NCI-H1436 treated with DMSO at 0.1 percent for 48 hours (cell line): ENCODE measurements at regions not wholly inside any gene's neighbourhood (a gene's known extent, or its start where the extent isn't known, plus 50 kb on each side); places are given as distances from the start of the nearest gene placed in this dataset.
"Not testable (repeated sequence)": the region's sequence is repeated elsewhere in the genome, so short reads cannot be mapped to it uniquely, and the experiment has no call there.

Experiments
- DNase-seq: peaks from one replicate; lab custom pipeline; 2025; lab: John Stamatoyannopoulos, UW

DNA sequence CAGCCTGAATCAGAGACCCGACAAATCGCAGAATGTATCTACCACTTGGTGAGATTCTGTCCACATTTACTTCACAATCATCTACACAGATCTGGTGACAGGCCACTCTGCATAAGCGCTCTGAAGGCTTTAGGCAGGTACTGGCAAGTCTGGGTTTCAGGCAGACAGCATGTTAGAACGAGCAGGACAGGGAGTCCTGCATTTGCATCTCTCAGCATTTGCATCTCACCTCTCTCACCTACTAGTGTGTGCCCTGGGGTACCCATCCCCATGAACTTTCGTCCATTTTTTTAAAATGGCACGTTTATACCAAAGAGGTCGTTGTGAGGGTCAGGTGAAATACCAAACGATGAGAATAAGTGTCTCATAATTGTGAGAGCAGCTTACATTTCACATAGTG, 108.2 kb downstream of the SPATA31A1 start:
- DNase-seq = not testable (repeated sequence)

DNA sequence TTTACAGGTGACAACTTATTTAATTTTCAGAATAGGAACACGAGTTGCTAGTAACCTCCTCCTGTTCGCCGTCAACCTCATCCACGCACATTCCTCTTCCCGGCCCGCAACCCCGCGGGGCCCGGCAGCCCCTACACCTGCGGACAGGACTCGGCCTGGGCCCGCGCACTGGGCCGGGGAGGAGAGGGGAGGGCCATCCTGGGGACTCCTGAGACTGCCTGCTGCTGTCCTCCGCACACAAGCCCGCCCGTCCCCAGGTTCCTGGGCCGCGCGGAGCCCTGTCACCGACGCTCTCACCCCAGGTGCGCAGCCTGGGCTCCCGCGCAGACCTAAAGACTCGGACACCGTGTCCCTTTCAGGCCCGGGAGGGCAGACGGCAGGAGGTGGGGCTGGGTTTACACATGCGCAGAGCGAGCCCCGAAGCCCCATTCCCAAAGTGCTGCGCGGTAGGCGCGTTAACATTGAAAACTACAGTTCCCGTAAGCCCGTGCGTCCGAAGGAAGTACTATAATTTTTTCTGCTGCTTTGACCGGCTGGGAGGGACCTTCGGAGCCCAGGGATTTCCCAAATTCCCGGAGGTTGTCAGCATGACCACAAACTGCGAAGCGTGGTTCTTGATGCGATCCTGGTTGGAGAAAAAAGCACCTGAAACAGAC, 108.8 kb downstream of the SPATA31A1 start:
- DNase-seq = peak; percentile 36

DNA sequence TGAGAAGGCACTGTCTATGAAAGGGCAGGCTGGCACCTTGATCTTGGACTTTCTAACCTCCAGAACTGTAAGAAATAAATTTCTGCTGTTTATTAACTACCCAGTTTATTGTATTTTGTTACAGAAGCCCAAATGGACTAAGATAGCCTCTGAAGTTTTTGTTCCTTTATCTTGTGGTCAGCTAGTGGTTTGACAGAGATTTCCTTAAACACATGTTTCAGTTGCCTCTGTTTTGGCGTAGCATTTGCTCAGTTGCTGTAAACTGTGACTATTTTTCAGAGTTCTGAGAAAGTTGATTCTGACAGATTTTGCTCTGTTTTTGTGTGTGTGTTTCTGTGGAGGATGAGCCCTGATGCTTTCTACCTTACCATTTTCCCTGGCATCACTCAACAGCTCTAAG, 119.0 kb downstream of the SPATA31A1 start:
- not testable (repeated sequence) for DNase-seq

DNA sequence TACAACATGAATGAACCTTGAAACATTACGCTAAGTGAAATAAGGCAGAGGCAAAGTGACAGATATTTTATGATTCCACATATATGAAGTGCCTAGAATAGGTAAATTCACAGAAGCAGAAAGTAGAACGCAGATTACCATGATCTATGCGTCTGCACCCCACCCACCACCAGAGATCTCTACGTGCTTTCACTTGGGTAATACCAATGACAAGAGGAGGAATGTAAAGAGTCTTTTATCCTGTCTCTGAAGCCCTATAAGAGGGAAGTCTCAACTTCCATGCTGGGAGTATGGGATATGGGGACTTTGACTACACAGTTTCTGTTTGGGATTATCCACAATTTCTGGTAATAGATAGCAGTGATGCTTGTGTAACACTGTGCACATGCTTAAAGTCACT, 127.6 kb downstream of the SPATA31A1 start:
- DNase-seq = not testable (repeated sequence)

DNA sequence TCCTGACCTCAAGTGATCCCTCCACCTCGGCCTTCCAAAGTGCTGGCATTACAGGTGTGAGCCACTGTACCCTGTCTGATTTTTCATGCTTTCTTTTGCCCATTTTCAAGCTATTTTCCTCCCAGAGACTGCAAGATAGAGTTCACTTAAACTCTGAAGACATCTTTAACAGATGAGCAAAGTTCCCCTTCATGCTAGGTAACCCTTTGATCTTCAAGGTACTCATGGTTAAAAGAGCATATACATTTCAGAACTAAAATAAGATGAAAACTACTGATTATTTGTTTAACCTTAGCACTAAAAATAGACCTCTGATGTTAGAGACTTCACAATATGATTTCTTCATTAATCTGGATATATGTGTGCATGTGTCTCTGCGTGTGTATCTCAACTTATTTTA, 128.4 kb downstream of the SPATA31A1 start:
- DNase-seq = not testable (repeated sequence)

DNA sequence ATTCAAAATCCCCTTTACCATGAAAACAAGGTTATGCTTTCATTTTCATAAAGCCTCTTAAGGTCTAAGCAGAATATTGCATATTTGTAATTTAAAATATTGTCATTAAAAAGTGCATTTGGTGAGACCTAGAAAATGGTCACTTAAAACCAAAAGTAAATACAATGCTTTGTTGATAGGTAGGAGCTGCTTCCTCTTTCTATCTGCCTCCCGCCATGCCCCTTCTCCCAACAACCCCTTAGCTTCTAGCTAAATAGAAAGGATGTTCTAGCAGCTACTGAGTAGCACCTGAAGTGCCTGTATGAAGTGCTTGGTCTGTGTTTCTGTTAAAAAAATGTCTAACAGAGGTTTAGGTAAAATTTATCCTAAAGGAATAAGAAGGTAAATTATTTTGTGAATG, 128.8 kb downstream of the SPATA31A1 start:
- not testable (repeated sequence) for DNase-seq

DNA sequence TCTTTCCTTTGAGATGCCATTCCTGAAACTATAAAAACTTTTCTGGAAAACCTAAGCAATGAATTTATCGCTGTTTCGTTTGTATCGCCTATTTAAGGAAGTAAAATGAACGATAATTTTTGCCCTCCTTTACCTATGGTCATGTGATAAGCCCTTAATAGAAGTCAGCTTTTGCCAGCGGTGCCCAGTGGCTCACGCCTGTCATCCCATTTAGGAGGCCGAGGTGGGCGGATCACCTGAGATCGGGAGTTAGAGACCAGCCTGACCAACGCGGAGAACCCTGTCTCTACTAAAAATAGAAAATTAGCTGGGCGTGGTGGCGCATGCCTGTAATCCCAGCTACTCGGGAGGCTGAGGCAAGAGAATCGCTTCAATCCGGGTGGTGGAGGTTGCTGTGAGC, 132.0 kb downstream of the SPATA31A1 start:
- not testable (repeated sequence) for DNase-seq

DNA sequence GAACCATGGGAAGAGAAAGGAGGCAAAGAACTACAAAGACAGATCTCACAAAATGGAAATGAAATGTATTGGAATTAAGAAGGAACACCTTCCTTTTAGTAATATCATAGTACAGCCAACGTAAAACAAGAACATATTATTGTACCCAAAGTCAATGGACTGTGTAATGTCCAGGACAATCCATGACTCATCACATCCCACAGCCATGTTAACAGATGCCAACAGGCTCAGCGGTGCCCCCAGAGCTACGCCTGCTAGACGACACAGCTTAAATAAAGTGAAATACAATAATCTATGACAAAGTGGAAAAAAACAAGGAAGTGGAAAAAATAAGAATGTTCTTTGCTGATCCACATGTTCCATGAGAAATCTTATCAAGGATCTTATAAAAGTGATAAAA, 140.8 kb downstream of the SPATA31A1 start:
- DNase-seq = not testable (repeated sequence)

DNA sequence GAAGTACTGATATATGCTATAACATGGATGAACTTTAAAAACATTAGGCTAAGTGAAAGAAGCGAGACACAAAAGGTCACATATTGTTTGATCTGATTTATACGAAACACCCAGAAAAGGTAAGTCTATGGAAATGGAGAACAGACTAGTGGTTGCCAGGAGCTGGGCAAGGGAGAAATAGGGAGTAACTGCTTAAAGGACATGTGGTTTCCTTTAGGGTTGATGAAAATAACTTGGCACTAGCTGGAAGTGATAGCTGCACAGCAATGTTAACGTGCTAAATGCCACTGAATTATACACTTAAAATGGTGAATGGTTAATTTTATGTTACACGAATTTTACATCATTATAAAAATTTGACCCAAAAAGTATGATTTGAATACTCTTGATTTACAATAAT, 147.7 kb downstream of the SPATA31A1 start:
- not testable (repeated sequence) for DNase-seq

DNA sequence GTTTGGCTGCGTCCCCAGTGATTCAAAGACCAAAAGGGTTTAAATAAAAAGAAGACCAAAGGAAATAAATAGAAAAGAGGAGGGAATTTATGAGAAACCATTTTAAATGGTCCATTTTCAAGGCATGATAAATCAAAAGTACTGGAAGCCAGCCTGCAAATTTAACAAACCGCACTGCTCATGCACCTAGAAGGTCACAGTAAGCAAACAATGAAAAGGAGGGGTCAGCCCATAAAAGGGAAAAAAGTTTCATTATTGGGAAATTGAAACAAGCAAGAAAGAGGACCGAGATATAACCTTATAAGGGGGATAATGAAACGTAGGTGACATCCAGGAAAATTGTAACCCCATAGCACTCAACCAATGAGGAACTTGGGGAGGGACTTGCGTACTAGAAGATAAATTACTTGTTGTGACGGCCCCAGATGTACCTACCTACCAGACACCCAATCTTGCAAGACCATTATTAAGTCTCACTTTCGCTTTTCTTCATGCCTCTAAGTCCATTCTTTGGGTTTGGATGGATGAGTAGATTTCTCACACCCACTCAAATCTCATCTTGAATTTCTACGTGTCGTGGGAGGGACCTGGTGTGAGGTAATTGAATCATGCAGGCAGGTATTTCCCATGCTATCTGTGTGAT, 172.0 kb downstream of the SPATA31A1 start:
- not testable (repeated sequence) for DNase-seq

DNA sequence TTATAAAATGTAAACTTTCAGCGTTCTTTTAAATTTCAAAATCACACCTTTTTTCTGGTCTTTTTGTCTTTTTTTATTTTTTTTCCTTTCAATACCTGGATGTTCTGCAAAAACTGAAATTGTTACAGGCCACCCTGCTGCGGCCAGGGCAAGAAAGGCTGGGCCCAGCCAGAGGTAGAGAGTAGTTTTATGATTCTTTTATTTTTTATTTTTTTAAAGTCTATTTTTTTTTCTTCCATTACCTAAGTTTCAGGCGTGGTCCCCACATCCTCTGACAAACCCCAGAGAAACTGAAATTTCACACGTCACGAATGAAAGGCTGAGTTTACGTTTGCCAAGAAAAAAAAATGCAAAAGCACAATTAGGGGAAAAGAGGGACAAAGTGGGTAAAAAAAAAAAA, 177.1 kb downstream of the SPATA31A1 start:
- not testable (repeated sequence) for DNase-seq

DNA sequence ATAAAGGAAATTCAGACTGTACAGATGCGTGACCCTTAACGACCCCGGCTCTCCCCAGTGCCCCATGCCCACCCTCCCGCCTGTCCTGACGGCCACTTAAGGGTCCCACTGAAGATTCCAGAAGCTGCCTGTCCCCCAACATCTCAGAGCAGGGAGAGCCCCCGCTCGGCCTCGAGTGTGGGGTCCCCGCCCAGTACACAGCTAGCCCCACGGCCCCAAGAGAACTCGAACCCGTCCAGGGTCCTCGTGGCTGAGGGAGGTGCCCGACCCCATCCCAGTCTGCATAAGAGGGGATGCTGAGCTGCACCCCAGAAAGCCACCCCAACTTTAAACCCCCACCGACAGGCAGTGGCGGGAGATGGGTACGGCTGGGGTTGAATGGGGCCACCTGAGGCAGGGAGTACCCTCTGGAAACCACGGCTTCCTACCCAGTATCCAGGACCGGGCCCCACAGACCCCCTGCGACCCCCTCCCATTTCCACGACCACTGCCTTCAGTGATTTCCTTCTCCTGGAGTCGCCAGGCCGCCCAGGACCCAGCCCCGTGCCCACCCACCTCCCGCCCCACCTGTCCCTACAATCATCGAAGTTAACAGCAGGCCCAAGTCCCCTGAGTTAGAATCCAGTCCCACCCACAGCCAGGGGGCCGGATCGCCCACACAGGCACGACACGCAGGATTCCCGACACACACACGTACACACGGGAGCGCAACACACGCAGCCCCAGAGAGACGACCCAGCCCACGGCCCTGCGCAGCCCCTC, 177.7 kb downstream of the SPATA31A1 start:
- not testable (repeated sequence) for DNase-seq

DNA sequence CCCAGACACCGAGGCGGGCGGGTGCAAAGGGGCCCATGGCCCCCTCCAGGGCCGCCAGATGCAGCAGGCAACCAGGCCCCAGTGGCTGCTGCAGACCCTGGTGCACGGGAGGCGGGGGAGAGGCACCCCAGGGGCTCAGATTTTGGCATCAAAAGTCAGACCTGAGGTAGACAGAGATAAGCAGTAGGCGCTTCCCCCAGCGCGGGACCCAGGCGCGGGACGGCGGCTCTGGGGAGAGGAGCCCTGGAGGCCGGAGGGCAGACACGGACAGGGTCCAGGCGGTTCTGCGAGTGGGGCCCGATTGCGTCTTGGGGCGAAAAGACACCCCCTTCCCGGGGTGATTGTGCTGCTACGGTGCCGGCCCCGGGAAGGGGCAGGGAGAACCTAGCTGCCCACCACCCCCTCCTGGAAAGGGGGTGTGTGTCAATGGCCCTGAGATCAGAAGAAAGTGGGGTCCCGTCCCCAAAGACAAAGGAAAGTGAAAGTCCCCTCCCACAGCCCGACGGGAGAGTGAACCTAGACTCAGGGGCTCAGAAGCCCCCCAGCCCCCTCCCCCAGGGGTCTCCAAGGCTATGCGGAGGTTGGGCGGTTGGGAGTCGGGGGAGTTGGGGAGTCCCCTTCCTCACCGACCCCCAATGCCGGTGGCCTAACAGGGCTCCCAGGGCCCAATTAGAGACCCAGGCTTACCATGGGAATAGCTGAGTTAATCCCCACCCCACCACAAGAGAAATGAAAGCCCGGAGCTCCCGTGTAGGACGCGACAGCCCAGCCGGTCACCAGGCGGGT, 178.5 kb downstream of the SPATA31A1 start:
- not testable (repeated sequence) for DNase-seq

DNA sequence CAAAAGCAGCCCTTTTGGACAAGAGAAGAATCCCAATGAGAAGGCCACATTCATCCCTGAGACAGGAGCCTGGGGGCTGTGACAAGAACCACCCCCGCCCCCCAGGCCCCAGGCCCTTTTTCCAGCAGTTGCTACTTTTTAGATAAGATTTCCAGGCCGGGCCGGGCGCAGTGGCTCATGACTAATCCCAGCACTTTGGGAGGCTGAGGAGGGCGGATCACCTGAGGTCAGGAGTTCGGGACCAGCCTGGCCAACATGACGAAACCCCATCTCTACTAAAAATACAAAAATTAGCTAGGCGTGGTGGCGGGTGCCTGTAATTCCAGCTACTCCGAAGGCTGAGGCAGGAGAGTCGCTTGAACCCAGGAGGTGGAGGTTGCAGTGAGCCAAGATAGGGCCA, 179.4 kb downstream of the SPATA31A1 start:
- DNase-seq = not testable (repeated sequence)

DNA sequence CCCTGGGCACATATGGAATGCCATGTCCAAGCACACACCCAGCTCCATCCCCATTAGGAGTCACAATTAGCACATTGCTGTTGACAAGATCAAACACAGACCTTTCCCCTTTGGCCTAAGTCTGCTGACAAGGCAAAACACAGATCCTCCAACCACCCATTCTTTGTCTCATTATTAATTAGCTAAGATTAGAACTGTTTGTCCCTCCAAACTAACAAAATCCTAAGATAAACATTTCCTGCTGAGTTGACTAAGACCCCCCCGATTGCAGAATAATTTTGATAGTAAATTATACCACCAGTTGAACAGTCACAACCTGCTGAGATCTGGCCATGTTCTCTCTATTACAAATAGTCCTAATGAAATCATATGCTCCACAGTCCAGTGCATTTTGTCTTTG, 186.7 kb downstream of the SPATA31A1 start:
- DNase-seq = not testable (repeated sequence)

DNA sequence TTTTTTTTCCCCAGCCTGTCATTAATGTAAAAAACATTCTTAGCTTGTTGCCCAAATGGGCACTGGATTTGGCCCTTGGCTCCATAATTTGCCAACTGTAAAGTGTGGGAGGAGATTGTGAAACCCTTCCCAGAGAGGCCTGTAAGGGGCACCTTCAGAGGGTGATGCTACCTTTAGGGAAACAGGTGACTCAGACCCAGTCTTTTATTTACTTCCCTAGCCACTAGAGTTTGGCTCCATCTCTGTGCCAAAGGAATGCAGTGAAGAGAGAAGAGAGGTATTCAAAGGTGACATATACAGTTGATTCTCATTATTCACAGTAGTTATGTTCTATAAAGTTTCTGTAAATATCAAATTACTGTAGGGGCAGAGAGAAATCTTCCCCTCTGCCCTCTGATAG, 189.6 kb downstream of the SPATA31A1 start:
- DNase-seq = not testable (repeated sequence)

DNA sequence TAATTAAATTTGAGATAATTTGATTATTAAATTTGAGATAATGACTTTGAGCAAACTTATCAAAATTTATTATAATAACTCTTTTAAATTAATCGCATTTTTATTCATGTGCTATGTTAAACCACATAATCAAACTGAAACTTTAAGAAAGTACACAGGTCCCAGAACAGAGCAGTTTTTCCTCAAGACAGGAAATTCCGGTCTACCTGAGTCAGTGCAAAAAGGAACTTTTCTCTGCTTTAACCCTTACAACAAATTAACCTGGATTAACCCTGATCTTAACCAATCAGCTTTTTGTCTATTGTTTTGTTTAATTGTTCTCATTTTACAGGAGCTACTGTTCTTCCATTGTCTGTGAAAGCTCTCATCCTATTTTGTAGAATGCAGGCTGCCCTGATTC, 195.1 kb downstream of the SPATA31A1 start:
- not testable (repeated sequence) for DNase-seq

DNA sequence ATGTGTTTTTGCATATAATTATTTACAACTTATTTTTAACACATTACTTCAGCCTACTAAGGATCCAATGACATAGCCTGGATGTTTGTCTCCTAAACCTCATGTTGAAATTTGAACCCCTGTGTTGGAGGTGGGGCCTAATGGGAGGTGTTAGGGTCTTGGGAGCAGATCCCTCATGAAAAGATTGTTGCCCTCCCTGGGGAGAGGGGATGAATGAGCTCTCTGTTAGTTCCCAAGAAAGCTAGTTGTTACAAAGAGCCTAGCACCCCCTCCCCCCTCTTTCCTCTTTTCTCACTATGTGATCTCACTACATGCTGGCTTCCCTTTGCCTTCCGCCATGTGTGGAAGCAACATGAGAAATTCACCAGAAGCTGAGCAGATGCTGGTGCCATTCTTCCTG, 196.1 kb downstream of the SPATA31A1 start:
- DNase-seq = not testable (repeated sequence)

DNA sequence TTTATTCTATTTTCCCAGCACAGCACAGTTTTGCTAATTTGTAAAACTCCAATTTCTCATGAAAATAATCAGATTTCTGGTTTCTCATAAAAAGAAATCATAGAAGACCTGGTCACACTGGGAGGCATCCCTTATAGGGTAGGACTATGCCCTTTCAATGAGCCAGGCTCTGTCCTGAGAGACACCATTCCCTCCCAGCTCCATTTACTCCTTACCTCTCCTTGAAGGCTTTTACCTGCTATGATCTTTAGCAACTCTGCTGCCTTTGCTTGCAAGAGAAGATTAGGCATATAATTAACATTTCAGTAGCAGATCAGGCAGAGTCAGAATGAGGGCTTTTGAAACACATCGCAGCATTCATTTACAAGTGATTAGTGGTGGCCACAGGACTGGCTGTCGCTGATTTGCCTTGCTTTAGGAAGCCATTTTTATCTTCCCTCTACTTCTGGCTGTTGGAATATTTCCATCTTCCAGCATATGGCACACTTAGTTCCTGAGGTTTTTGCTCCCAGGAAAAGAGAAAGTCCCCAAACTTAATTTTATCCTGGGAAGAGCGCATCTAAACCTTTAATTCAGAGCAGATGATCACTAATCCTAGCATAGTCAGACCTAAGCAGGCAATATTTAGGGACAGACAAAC, 196.9 kb downstream of the SPATA31A1 start:
- not testable (repeated sequence) for DNase-seq

DNA sequence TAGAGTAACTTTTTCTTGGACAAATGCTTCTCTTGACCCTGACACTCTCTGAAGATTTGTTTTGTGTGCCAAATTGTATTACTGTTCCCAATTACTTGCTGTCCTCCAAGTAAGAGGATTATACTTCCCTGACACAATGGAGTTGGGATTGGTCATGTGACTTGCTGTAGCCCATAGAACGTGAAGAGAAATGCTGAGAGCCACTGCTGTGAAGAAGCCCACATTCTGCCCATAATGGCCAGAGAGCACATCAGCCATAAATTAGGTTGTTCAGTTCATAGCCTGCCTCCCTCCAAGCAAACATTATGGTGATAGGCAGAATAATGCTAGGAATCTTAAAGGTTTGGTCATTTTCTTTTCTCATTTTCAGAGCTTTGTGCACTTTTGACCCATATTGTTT, 198.9 kb downstream of the SPATA31A1 start:
- not testable (repeated sequence) for DNase-seq

DNA sequence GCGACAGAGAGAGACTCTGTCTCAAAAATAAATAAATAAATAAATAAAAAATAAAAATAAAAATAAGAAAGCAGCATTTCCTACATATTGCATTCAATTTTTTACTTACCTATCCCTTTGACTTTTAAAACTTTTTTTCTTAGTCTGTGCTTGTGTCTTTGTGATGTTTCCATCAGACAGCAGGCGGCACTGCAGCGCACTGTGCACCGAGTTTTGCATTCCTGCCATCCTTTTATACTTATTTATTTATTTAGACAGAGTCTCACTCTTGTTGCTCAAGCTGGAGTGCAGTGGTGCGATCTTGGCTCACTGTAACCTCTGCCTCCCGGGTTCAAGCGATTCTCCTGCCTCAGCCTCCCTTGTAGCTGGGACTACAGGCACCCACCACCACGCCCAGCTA, 203.9 kb downstream of the SPATA31A1 start:
- not testable (repeated sequence) for DNase-seq

DNA sequence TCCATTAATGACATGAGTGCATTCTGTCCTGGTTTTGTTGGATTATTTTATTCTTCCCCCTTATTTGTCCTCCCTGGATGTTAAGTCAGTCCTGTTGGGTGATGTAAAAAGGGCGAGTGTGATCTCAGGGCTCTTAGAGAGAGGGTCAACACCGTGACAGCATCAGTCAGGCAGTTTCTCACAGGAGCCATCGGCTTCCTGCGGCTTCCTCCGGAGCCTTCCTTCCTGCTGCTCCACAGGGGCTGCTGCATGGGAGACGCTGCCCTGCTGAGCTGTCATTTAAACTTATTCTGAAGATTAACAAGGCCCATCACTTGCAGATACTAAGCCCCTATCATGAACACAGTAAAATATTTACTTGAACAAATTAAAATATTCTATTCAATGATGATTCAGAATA, 211.3 kb downstream of the SPATA31A1 start:
- not testable (repeated sequence) for DNase-seq
